GM12891 (cell line): ENCODE measurements at regions not wholly inside any gene's neighbourhood (a gene's known extent, or its start where the extent isn't known, plus 50 kb on each side); places are given as distances from the start of the nearest gene placed in this dataset.

Experiments
- DNase-seq: peaks from one replicate; pipeline ENCODE4 v3.0.0; 2011; ENCODE audit warnings: low spot score; ENCODE audit not compliant: insufficient read length
- FAIRE-seq: peaks from 2 replicates; lab custom pipeline; 2011; peaks lifted over from hg19 to GRCh38; lab: Jason Lieb, UNC
- PAX5 ChIP-seq: IDR thresholded peaks from 2 replicates; pipeline ENCODE4 v1.6.1; 2011; ENCODE audit warnings: low read length, moderate library complexity, mild to moderate bottlenecking; ENCODE audit not compliant: insufficient read depth, severe bottlenecking
- POLR2A ChIP-seq: IDR thresholded peaks from 2 replicates; pipeline ENCODE4 v1.6.1; 2011; ENCODE audit warnings: low read depth, low read length, control low read depth
- POLR2AphosphoS5 ChIP-seq: IDR thresholded peaks from 2 replicates; pipeline ENCODE4 v1.6.1; 2011; ENCODE audit warnings: low read depth, low read length, control low read depth
- POU2F2 ChIP-seq: IDR thresholded peaks from 2 replicates; pipeline ENCODE4 v1.6.1; 2011; ENCODE audit warnings: low read depth, mild to moderate bottlenecking, control low read depth, low read length, moderate library complexity
- SPI1 ChIP-seq: IDR thresholded peaks from 2 replicates; pipeline ENCODE4 v1.6.1; 2011; ENCODE audit warnings: low read depth, low read length, control low read depth
- TAF1 ChIP-seq: IDR thresholded peaks from 2 replicates; pipeline ENCODE4 v1.6.1; 2011; ENCODE audit warnings: low read depth, low read length, control low read depth

DNA sequence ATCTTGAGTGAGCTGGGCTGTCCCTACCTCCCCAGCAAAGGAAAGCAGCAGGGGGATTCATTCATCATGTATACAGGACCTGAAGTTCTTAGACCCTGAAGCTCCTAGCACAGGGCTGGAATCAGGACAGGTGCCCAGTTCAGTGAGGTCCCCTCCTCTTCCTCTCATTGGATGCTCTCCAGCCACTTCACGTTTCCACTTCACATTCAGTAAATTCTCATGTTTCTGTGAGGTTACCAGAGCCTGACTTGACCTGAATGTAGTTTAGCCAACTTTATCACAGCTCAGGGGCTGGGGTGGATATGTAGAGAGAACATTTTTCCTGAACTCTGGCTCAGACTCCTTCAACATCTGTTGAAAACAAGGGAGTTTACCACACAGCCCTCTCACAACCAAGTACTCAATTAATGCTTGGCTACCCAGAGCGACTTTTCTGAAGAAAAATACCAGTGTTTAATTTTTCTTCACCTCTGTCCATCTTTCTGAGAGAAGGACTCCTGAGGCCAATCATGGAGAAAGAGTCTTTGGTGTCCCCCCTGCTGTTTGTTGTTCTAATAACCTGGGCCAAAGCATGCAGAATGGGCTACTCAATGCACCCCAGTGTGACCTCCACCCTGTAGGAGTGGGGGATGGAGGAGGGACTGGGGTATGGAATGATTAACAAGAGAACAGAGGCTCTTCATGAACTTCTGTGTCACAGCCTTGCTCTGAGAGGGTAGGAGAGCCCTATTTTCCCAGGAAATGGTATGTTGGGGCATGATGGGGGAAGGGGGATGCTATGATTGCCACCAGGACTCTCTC, 108.3 kb upstream of the FGGY start:
- no peak for FAIRE-seq
- DNase-seq = no peak
- TF ChIP-seq POLR2AphosphoS5 (no peak), SPI1 (no peak), PAX5 (no peak), POLR2A (no peak), POU2F2 (no peak), TAF1 (no peak)

DNA sequence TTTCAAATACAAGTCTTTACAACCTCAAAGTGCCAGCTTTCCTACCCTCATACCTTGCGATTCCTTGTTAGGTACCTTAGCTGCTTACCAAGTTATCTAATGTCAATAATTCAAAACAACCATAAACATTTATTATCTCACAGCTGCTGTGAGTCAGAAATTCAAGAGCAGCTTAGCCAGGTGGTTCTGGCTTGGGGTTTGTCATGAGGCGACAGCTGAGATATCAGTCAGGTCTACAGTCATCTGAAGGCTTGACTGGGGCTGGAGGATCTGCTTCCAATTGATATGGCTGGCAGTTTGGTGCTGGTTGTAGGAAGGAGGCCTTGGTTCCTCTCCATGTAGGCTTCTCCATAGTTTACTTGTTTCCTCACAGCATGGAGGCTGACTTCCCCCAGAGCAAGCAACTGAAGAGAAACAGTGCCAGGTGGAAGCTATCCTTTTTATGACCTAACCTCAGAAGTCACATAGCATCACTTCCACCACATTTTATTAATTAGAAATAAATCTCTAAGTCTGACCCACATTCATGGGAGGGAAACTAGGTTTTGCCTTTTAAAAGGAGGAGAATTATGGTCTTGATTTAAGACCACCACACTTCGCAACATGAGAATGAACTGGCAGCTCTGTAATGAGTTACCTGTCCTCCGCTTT, 103.3 kb upstream of the FGGY start:
- no peak for FAIRE-seq
- TF ChIP-seq PAX5 (no peak), POU2F2 (no peak), TAF1 (no peak), SPI1 (no peak), POLR2A (no peak), POLR2AphosphoS5 (no peak)
- DNase-seq = no peak

DNA sequence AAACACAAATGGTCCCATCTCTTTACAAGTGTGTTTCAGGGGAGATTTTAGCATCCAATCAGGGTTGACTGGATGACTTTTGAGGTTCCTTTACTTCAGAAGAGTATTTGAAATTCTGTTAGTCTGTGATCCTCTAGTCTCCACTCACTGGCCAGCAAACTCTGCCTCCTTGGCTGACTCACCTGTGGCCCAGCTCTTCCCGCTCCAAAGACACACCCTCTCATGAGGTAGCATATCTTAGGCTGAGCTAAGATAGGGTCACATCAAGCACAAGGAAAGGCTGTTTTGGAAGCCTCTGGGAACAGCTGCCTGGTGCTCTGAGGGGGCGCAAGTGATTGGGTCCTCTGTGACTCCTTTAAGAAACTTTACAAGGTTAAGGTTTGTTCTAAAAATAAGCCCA, 102.3 kb upstream of the FGGY start:
- no peak for DNase-seq
- FAIRE-seq = no peak

DNA sequence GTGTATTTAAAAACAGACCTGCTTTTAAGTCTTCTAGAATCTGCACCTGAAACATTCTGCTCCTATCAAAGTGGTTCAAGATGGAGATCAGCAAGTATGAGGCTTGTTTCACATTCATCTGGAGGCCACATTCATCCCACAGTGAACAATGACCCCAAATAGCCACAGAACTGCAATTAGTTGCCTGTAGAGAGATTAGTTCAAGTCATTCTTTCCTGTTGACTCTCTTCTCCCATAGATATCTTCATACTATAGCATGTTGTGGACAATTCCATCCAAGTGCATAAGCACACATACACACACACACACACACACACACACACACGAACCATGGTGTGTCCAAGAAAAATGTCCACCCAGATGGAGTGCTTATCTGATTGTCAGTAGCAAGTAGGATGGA, 101.7 kb upstream of the FGGY start:
- no peak for DNase-seq
- no peak for TF ChIP-seq SPI1
- TF ChIP-seq PAX5 = no peak
- TF ChIP-seq POU2F2 = no peak
- no peak for TF ChIP-seq POLR2A
- TF ChIP-seq POLR2AphosphoS5 = no peak
- TF ChIP-seq TAF1 = no peak
- FAIRE-seq = no peak

More for the DNA sequence above, 102.3 kb upstream of the FGGY start:
- no peak for TF ChIP-seq SPI1
- no peak for TF ChIP-seq PAX5
- TF ChIP-seq POLR2AphosphoS5 = no peak

DNA sequence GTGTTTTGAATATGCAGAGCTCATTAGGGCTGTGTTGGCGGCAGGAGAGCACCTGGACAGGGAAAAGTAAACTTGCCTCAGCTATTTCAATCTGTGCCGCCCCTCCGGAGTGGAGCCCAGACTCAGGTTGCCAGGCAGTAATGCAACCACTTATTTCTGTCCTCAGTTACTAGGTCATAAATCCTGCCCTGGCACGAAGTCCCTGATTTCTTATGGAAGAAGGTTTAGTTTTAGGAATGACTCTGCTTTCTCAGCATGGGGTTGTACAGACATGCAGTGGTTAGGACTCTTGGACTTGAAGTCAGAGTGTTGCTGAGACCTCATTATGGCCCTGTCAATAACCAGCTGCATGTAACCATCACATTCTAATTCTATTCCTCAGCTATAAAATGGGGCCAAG, 98.3 kb upstream of the FGGY start:
- no peak for TF ChIP-seq POLR2AphosphoS5
- TF ChIP-seq PAX5 = no peak
- TF ChIP-seq POLR2A = no peak
- TF ChIP-seq SPI1 = no peak
- no peak for TF ChIP-seq TAF1
- no peak for TF ChIP-seq POU2F2
- DNase-seq (no peak), FAIRE-seq (no peak)

DNA sequence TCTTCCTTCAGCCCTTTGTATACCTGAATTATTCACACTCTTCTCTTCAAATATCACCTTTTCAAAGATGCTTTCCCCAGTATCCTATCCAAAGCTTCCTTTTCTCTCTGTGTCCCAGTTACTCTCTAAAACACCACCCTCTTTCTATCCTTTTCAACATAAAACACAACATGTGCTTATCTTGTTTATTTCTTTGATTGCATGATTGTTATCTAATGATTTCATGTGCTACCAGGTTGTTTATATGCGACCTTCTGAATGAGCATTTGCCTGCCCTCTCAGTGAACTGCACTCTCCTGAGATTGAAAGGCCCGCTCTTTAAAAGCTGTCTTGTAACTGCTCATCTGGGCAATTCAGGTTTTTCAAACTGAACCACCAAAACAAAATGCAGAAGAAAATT, 97.7 kb upstream of the FGGY start:
- DNase-seq = no peak
- FAIRE-seq = no peak
- TF ChIP-seq POLR2AphosphoS5 (no peak), TAF1 (no peak)

DNA sequence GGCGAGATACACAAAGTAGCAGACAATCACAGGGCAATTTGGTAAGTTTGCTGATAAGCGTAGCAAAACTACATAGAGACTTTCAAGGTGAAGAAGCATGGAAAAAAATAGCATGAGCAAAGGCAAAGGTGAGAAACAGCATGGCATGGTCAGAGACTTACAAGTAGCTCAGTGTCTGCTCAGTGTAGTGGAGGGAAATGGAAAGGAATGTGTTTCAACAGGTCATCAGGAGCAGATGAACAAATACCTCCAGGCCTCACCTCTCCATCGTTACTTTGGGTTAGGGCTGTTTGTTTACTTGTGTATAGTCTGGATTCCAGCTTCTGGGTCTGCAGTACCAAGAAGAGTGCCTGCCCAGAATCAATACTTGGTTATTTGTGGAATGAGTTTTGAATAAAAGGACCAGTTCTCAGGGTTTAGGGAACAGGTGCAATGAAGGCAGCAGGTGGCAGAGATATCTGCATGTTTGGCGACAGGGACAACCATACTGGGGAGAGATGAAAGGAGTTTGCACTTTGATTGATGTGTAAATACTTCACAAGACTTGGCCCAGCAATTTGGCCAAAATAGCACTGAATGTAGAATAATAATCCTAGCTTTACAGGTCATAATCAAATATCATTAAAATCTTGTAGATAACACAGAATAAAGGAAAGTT, 97.0 kb upstream of the FGGY start:
- TF ChIP-seq SPI1 (no peak), TAF1 (no peak), POLR2A (no peak), POU2F2 (no peak), POLR2AphosphoS5 (no peak), PAX5 (no peak)
- no peak for DNase-seq
- FAIRE-seq = no peak

DNA sequence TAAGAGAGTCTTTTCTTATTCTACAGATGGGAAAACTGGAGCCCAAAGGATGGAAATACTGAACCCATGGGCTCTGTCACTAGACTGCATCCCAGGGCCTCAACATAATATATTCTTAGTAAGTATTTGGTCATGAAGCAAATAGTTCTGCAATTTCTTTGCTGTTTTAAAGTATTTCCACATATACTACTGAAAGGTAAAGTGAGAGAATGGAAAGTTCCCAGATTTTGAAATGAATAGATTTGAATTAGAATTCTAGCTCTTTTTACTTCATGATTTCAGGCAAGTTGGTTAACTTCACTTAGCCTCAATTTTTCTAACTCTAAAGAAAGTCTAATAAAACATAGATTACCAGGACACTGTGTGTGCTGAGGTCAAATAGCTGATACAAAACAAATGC, 95.6 kb upstream of the FGGY start:
- DNase-seq = no peak
- TF ChIP-seq POLR2AphosphoS5 (no peak), TAF1 (no peak), POLR2A (no peak), PAX5 (no peak), SPI1 (no peak), POU2F2 (no peak)
- FAIRE-seq = no peak

DNA sequence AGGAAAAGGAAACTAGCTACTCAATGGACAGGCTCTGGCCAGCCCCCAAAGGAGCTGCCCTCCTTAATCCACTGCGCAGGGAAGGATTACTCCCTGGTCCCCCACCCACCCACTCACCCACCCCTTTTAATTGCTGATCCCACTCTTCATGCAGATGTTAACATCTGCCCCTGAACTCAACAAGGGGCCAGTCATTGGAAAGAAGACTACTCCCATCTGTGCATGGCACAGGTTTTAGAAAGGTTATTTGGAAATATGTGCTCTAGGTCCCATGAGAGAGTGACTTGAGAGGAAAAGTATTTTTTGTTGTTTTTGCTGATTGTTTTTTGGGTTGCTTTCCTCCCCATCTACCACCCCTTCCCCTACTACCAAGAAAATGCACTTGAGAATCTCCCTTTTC, 94.4 kb upstream of the FGGY start:
- no peak for TF ChIP-seq PAX5
- TF ChIP-seq POLR2A = no peak
- no peak for TF ChIP-seq TAF1
- no peak for TF ChIP-seq POLR2AphosphoS5
- no peak for TF ChIP-seq POU2F2
- TF ChIP-seq SPI1 = no peak
- DNase-seq (no peak), FAIRE-seq (no peak)
